OCI-LY7 (cell line): ENCODE measurements at regions not wholly inside any gene's neighbourhood (a gene's known extent, or its start where the extent isn't known, plus 50 kb on each side); places are given as distances from the start of the nearest gene placed in this dataset.

Source experiments
- EZH2phosphoT487 ChIP-seq: fragments of 200-600 bp; sonication (generic); IDR thresholded peaks from 2 replicates; pipeline ENCODE4 v1.6.1; 2018; ENCODE audit warnings: low read depth, borderline replicate concordance, mild to moderate bottlenecking, mixed run types, antibody characterized with exemption, low read length, moderate library complexity, mixed read lengths
- TF ChIP-seq, protein P1 (sequence below): fragments of 200-600 bp; sonication (generic); conservative IDR thresholded peaks from 2 replicates; pipeline ENCODE4 v1.5.1; 2014; ENCODE audit warnings: mild to moderate bottlenecking, antibody characterized with exemption, low read length, moderate library complexity, mixed read lengths

DNA sequence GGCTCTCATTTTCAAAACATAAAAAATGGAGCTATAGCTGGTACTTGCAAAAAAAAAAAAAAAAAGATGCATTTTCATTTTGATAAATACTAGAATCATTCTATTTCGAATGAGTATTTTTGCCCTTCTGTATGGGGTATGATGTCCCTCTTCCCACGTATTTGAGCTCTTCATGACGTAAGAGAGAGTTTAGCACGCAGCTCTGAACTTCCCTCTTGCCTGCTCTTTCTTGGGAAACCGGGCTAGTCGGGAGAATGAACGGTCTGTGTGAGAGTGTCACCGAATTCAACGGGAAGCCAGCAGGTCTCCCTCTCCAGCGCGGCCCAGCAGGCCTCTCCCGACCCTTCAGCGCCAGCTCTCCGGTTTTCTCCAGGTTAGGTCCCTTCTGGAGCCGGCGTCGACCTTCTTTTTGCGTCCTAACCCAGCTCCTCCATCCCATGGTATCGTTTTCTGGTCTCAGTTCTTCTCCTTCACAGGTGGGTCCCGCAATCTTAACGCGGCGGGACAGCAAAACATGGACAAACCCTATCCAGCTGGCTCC is 159.2 kb upstream of the PITRM1 start:
- TF ChIP-seq, protein P1, sequence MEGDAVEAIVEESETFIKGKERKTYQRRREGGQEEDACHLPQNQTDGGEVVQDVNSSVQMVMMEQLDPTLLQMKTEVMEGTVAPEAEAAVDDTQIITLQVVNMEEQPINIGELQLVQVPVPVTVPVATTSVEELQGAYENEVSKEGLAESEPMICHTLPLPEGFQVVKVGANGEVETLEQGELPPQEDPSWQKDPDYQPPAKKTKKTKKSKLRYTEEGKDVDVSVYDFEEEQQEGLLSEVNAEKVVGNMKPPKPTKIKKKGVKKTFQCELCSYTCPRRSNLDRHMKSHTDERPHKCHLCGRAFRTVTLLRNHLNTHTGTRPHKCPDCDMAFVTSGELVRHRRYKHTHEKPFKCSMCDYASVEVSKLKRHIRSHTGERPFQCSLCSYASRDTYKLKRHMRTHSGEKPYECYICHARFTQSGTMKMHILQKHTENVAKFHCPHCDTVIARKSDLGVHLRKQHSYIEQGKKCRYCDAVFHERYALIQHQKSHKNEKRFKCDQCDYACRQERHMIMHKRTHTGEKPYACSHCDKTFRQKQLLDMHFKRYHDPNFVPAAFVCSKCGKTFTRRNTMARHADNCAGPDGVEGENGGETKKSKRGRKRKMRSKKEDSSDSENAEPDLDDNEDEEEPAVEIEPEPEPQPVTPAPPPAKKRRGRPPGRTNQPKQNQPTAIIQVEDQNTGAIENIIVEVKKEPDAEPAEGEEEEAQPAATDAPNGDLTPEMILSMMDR: no peak
- TF ChIP-seq EZH2phosphoT487: no peak
